Thyroid gland (tissue), 4 donors: ENCODE measurements at regions not wholly inside any gene's neighbourhood (a gene's known extent, or its start where the extent isn't known, plus 50 kb on each side); places are given as distances from the start of the nearest gene placed in this dataset.

Experiments used
- CTCF ChIP-seq, 6 experiments: fragments of 200-600 bp in 3 of 6; fragments of 450-650 bp in 3 of 6; sonication (generic) in 3 of 6; IDR thresholded peaks; one replicate each; pipeline ENCODE4 v1.5.1; 2016 to 2019; ENCODE audit warnings: antibody characterized with exemption in 6 of 6, mild to moderate bottlenecking in 2 of 6, inconsistent platforms in 1 of 6, moderate library complexity in 1 of 6
- POLR2A ChIP-seq, 2 donors: fragments of 450-650 bp; IDR thresholded peaks; one replicate each; pipeline ENCODE4 v1.6.1; 2017; ENCODE audit warnings: antibody characterized with exemption in 2 of 2, mild to moderate bottlenecking in 2 of 2, moderate library complexity in 1 of 2

- TF ChIP-seq CTCF (IDR thresholded peaks at IDR 0.05) (no peak), POLR2A (IDR thresholded peaks at IDR 0.05) (no peak)
These were observed 621.0 kb downstream of the LMO4 start for GRCh38 chr1:87949711-87950110.
